Mesothelial cell of epicardium (in vitro differentiated cells): ENCODE measurements at regions not wholly inside any gene's neighbourhood (a gene's known extent, or its start where the extent isn't known, plus 50 kb on each side); places are given as distances from the start of the nearest gene placed in this dataset.

Source experiments
- DNase-seq, 2 experiments: peaks; one replicate each; pipeline ENCODE4 v3.0.0; 2021; ENCODE audit warnings: low spot score in 2 of 2; ENCODE audit not compliant: unreplicated experiment in 2 of 2
- H3K27ac Mint-ChIP-seq: 2 replicates; pipeline ENCODE4 v1.8.0; 2021; ENCODE audit warnings: mixed read lengths
- H3K27me3 Mint-ChIP-seq: 2 replicates; pipeline ENCODE4 v1.8.0; 2021; ENCODE audit warnings: low read depth, mixed read lengths
- H3K36me3 Mint-ChIP-seq: 2 replicates; pipeline ENCODE4 v1.8.0; 2021; ENCODE audit warnings: mixed read lengths
- H3K4me1 Mint-ChIP-seq: 2 replicates; pipeline ENCODE4 v1.8.0; 2021; ENCODE audit warnings: mixed read lengths
- H3K4me3 Mint-ChIP-seq: 2 replicates; pipeline ENCODE4 v1.8.0; 2021; ENCODE audit warnings: mild to moderate bottlenecking, moderate library complexity, mixed read lengths
- H3K9me3 Mint-ChIP-seq: 2 replicates; pipeline ENCODE4 v1.8.0; 2021; ENCODE audit warnings: mixed read lengths
- CTCF ChIP-seq: fragments of 200-600 bp; sonication (generic); IDR thresholded peaks from one replicate; pipeline ENCODE4 v1.5.0; 2021; ENCODE audit warnings: antibody characterized with exemption; ENCODE audit not compliant: unreplicated experiment

- Mint-ChIP-seq H3K36me3 (no peaks in the 10 kb centered on the region), H3K9me3 (peaks cover 10% of the 10 kb centered on the region), H3K4me3 (no peak overlapping the region), H3K4me1 (no peaks in the 10 kb centered on the region), H3K27me3 (no peaks in the 10 kb centered on the region), H3K27ac (no peak overlapping the region)
- no peak for DNase-seq
- TF ChIP-seq CTCF, result no peak
These were observed 52.4 kb upstream of the TRIO start for GRCh38 chr5:14090755-14091154.

- no peak overlapping the region for H3K4me3 Mint-ChIP-seq
- no peaks in the 10 kb centered on the region for H3K4me1 Mint-ChIP-seq
- peaks cover 10% of the 10 kb centered on the region for H3K9me3 Mint-ChIP-seq
- no peaks in the 10 kb centered on the region for H3K27me3 Mint-ChIP-seq
- no peak overlapping the region for H3K27ac Mint-ChIP-seq
- TF ChIP-seq CTCF, result no peak
- H3K36me3 Mint-ChIP-seq, result no peaks in the 10 kb centered on the region
- no peak for DNase-seq
These were observed 52.9 kb upstream of the TRIO start for GRCh38 chr5:14090290-14090689.

- H3K4me3 Mint-ChIP-seq, result no peak overlapping the region
- H3K4me1 Mint-ChIP-seq, result no peaks in the 10 kb centered on the region
- H3K9me3 Mint-ChIP-seq, result peaks cover 10% of the 10 kb centered on the region
- no peaks in the 10 kb centered on the region for H3K27me3 Mint-ChIP-seq
- DNase-seq, result no peak
- no peaks in the 10 kb centered on the region for H3K36me3 Mint-ChIP-seq
- no peak overlapping the region for H3K27ac Mint-ChIP-seq
- TF ChIP-seq CTCF, result no peak
These were observed 53.9 kb upstream of the TRIO start for GRCh38 chr5:14089198-14089597.

GRCh38 chr5:14086261-14086660, 56.9 kb upstream of the TRIO start:
- Mint-ChIP-seq H3K9me3 (peaks cover 13% of the 10 kb centered on the region), H3K4me1 (no peaks in the 10 kb centered on the region), H3K27me3 (no peaks in the 10 kb centered on the region), H3K27ac (no peak overlapping the region), H3K36me3 (no peaks in the 10 kb centered on the region), H3K4me3 (no peak overlapping the region)
- no peak for DNase-seq
- no peak for TF ChIP-seq CTCF

- H3K4me1 Mint-ChIP-seq, result no peaks in the 10 kb centered on the region
- H3K36me3 Mint-ChIP-seq, result no peaks in the 10 kb centered on the region
- H3K9me3 Mint-ChIP-seq, result peaks cover 2% of the 10 kb centered on the region
- no peak overlapping the region for H3K4me3 Mint-ChIP-seq
- TF ChIP-seq CTCF, result no peak
- no peaks in the 10 kb centered on the region for H3K27me3 Mint-ChIP-seq
- DNase-seq, result no peak
- no peak overlapping the region for H3K27ac Mint-ChIP-seq
These were observed 60.2 kb upstream of the TRIO start for GRCh38 chr5:14082973-14083372.

- peaks cover 2% of the 10 kb centered on the region for H3K9me3 Mint-ChIP-seq
- no peaks in the 10 kb centered on the region for H3K4me1 Mint-ChIP-seq
- no peak for DNase-seq
- no peaks in the 10 kb centered on the region for H3K36me3 Mint-ChIP-seq
- no peak for TF ChIP-seq CTCF
- H3K4me3 Mint-ChIP-seq, result no peak overlapping the region
- no peak overlapping the region for H3K27ac Mint-ChIP-seq
- no peaks in the 10 kb centered on the region for H3K27me3 Mint-ChIP-seq
These were observed 60.6 kb upstream of the TRIO start for GRCh38 chr5:14082523-14082922.
